ENCODE measurements at regions not wholly inside any gene's neighbourhood (a gene's known extent, or its start where the extent isn't known, plus 50 kb on each side); places are given as distances from the start of the nearest gene placed in this dataset.
"Not testable (repeated sequence)": the region's sequence is repeated elsewhere in the genome, so short reads cannot be mapped to it uniquely, and the experiment has no call there.

DNA sequence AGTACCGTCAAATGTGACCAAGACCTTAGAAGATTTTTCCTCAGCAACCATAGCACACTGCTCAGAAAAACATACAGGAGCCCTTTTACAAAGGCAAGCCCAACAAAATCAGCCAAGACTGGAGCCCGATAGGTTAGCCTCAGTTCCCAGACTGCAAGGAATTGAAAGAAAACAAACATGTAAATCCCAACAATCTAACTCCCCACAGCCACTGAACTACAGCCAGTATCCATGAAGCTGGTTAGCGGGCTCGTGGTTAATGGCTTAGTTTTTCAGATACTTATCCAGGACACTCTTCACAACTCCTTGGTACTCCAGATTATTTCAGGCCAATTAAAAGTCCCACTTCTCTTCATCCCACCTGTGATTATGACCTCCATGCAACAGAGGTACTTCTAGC lies 201.6 kb downstream of the IPMK start:
- DNase-seq = no peak

DNA sequence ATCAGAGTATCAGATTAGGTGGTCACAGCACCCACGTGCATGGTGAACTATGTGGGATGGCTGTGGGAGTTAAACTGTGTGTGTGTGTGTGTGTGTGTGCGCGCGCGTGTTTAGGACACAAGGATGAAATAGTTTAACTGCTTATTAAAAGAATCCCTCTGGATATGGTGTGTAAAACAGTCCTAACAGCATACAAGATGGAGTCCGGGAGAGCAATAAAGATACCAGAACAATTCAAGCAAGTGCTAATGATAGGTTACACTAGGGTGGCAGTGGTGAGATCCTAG lies 202.2 kb downstream of the IPMK start:
- DNase-seq = no peak

DNA sequence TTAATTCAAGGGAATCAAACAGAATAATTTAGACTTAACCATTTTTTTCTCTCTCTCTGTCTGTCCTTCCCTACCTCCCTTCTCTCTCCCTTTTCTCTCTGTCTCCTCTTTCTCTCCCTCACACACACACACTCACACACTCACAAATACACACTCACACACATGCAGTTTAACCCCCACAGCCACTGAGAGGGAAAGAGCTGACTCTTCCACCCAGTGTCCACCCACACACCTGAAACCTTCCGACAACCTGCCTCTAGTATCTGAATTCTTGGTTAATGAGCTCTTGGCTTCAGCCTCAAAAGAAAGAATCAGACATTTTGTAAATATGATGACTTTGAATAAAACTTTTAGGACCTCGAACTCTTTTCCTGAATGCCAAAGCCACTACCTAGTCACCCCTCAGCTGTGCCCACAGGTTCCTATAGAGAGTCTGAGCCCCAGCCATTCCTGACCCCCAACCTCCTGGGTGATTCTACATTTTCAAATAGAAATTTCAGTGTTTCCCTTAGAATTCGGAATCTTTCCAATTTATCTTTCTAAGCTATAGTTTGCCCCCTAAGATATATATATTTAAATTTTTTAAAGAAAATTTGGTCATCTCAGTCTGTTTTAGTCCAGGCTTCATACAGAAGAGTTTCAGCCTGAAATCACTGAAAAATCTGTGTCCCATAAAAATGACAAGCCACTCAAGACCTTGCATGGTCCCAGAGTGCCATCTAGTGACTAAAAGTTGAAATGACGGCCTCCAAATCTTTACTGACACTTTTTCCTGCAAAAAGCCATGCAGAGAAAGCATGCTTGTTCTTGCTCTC lies 202.8 kb downstream of the IPMK start:
- DNase-seq = no peak

DNA sequence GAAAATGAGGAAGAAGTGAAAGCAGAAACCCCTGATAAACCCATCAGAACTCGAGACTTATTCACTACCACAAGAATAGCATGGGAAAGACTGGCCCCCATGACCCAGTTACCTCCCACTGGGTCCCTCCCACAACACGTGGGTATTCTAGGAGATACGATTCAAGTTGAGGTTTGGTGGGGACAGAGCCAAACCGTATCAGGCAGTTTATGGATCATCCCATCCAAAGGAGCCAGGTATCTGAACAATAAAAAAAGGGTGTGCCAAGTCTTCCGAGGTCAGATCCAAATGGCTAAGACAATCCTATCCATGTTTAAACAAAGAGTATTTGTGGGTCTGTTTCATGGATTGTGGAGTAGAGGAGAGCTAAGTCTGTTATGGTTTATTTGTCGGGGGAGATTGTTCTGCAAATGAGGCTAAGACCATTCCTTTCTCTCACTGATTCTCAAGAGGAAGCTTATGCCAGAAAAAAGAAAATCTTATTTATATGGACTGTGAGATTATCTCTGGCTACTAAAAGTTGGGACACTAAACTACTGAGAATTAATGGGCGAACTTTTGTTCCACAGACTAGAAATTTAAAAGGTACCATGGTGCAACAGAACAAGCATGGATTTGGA lies 203.7 kb downstream of the IPMK start:
- no peak for DNase-seq

DNA sequence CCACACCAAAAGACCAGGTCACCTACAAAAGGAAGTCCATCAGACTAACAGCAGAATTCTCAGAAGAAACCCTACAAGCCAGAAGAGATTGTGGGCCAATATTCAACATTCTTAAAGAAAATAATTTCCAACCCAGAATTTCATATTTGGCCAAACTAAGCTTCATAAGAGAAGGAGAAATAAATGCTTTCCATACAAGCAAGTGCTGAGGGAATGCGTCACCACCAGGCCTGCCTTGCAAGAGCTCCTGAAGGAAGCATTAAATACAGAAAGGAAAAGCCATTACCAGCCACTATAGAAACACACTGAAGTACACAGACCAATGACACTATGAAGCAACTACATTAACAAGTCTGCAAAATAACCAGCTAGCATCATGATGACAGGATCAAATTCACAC lies 209.0 kb downstream of the IPMK start:
- DNase-seq = not testable (repeated sequence)

DNA sequence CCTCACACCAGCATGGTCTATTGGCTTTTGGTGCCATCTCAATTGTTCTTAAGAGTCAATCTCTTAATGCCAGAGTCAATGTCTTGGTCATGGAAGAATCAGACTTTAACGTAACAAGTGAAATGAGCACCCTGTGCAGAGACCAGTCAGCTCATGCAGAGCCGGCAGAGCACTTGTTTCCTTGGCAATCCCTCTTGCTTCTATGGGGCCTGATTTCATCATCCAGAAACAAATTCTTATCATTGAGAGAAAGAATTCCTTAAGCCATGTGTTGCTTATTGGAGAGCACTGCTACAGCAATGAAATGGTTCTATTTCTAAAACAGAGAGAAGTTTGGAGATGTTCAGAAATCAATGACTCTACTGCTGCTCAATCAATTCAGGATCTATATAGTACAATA lies 212.8 kb downstream of the IPMK start:
- DNase-seq = no peak

DNA sequence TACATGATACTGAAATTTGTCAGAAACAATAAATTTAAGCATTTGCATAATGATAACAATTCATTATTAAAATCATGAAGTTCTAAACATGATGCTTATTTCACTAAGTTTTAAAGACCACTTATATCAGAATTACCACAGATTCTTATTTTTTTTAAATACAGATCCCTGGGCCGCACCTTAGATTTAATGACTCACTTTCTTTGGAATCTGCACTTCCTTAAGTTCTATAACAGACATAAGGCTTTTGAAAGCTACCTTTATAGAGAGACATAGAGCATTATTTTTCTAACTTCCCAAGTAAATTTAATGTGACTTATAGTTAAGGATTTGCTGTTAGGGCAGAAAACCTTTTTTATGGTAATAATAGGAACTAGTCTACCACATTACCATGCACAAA lies 214.9 kb downstream of the IPMK start:
- no peak for DNase-seq

DNA sequence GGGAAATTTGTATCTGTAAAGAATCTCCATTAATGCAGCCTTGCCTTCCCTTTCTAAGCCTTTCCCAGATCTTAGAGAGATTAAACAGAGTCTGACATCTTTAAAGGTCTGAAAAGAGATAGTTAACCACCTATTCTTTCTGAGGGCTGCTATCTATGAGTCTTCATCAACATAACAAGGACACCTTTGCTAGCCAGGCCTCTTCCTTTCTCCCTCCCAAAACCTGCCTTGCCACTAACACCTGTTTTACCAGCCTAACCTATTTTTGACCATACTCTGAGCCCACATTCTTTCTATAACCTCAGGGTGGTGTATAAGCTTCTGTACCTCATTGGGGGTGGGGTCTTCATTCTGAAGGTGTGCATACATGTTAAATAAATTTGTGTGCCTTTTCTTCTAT lies 217.1 kb downstream of the IPMK start:
- DNase-seq = no peak

DNA sequence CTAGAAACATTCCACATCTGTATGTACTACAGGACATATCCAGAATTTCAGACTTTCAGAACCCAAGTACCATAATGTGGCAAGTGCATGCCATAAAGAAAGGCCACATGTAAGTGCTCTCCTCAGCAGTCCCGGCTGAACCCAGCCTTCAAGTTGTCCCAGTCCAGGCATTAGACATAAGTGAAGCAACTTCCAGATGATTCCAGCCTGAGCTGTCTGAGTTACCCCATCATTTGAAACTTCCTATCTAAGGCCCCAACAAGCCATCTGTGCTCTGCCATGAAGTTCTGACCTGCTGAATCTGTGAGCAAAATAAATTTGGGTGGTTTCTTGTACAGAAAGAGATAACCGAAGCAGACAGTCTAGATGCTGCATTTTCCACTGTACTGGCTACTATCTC lies 218.8 kb downstream of the IPMK start:
- no peak for DNase-seq

DNA sequence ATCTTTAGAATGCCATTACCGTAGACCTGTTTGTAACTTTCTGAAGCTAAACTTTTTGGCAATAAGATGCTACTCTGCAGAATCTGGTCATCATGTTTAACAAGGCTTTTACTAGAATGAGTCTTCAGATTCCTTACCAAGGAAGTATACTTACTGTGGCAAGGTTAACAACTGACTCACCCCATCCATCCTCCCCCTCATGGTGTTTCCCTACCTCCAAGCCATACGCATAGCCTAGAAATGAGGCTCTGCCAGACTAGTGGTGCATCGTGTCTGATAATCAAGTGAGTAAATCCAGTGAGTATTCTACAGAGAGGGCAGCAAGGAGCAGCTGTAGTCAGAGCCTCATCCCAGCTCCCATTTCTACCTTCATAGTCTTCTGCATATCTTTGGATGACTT lies 223.6 kb downstream of the IPMK start:
- DNase-seq = no peak

DNA sequence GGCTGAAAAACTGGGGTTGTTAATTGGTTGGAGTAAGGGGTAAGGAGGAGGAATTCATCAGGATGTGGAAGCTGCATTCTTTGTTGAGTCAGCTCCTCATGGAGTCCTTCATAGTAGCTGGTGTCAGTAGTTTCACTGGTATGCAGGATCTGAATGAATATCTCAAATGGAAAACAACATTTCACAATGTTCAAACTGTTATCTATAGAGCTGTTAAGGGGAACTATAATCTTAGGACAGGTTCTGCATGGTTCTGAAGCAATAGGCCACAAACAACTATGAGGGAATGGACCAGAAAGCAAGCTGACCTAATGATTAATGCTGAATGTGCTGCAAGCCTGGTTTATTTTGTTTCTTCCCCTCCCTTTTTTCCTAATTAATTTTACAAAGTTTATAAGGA lies 225.8 kb downstream of the IPMK start:
- no peak for DNase-seq

DNA sequence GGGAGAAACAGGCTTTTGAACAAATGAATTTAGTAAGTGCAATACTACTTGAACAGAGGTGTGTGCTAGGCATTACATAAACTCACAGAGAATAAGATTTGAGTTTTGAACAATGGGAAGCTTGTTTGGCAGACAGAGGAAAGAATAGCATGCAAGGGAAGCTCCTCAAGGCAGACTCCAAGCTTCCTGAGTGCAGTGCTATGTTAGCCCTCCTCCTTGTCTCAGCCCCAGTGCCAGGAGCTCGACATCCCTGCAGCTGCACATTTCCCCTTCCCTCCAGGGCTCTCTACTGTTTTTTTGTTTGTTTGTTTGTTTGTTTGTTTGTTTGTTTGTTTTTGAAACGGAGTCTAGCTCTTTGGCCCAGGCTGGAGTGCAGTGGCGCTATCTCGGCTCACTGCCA lies 237.5 kb downstream of the IPMK start:
- no peak for DNase-seq

DNA sequence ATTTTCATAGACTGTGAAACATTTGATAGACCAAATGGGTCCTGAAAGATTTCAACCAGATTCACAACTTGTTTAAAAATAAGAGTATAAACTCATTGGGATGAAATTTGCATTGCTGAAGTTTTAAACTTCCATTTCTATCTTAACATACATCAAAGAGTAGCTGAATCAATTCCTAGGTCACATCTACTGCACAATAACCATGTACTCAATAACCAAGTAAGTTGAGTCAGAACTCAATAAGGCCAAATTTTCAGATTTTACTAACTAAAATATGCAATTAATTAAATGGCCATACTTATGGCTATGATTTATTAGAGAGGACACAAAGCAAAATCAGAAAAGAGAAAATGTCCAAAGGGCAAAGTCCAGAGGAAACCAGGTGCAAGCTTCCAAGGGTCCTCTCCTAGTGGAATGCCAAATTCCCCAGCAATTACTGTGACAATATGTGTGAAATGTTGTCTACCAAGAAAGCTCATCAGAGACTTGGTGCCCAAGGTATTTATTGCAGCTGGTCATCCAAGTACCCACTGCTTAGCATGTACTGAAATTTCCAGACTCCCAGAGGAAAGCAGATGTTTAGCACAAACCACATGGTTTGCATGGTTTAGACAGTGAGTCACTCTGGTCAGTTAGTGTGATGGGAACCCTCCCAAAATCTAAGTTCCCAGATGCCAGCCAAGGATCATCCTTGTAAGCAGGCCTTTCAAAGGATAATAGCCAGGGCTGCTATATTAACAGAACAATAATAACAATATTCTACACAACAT lies 238.9 kb downstream of the IPMK start:
- DNase-seq = no peak

DNA sequence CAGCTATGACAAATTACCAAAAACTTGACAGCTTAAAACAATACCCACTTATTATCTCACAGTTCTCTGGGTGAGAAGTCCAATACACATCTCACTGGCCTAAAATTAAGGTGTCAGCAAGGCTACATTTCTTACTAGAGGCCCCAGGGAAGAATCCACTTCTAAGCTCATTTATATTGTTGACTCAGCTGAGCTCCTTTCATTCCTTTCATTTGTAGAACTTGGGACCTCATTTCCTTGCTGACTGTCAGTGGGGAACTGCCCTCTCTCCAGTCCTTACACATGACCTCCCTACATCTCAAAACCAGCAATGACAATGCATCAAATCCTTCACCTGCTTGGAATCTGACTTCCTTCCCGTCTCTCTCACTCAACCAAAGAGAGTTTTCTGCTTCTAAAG lies 240.3 kb downstream of the IPMK start:
- DNase-seq = no peak

DNA sequence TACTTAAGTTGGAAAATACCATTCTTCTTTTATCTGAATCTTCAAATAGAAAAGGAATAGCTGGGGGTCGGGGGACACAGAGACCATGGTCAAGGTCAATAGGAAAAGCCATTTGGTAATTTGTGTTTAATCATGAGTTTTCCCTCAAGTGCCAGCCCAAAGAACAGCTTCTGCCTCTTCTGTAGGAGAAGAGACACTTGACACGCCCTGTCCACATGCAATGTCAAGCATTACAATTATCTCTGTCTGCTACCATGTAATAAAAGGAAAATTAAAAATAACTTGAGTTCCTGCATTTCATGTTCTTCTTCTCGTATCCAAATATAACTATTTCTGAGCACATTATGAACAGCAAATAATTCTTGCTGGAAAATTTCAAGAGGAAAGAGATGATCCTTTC lies 241.7 kb downstream of the IPMK start:
- no peak for DNase-seq

DNA sequence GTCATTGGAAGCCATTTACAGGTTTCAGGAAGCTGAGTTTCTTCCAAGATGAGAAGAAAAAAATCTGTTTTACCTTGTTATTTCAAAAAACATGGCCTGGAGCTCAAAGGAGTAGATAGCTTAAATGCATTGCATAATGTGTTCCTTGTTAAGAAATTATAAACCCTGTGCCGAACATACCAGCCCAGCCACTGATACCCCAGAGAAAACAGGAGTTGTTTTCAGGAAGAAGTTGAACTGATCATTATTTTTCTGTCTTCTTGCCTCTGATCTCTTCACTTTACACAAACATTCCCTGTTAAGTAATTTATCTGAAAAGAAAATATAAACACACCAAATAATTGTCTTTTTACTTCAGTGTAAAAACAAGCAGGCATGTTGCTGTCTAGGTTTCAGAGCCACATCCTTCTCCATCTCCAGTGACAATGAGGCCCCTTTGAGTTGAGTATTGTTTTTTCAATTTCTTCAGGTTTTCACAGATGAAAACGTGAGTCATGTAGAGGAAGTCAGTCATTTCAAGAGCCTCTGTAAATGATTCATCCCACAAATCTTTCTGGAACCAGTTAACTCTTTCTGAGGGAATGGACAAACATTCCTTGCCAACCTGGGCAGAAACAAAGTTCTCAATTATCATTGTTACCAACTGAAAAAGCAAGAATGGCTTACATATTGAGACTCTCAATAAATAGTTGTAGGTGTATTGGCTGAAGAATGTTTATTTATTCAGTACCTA lies 244.2 kb downstream of the IPMK start:
- DNase-seq = no peak

DNA sequence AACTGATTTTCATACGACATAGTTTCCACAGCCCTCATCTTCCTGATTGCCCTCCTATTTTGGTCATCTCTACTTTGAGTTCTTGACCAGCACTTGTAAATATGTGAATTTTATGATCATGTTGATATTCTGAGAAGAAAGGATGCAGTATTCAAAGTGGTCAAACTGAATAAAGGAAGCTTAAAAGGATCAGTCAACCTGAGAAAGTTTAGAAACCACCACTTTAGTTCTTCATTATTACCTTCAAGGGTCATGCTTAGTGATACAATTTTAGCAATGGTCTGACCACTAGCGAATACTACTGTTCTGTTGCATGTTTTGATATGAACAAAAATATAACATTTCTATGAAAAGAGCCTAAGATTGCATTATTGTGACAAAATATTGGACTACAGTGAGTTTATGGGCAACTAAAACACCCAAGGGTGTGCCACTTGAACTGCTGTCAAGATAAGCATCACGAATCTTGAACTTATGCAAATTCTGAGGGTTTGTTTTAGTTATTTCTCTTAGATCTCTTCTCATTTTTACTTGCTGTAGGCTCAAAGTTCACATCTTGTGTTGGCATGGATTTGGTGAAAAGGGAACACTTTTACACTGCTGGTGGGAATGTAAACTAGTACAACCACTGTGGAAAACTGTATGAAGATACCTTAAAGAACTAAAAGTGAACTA lies 247.7 kb downstream of the IPMK start:
- DNase-seq = no peak

DNA sequence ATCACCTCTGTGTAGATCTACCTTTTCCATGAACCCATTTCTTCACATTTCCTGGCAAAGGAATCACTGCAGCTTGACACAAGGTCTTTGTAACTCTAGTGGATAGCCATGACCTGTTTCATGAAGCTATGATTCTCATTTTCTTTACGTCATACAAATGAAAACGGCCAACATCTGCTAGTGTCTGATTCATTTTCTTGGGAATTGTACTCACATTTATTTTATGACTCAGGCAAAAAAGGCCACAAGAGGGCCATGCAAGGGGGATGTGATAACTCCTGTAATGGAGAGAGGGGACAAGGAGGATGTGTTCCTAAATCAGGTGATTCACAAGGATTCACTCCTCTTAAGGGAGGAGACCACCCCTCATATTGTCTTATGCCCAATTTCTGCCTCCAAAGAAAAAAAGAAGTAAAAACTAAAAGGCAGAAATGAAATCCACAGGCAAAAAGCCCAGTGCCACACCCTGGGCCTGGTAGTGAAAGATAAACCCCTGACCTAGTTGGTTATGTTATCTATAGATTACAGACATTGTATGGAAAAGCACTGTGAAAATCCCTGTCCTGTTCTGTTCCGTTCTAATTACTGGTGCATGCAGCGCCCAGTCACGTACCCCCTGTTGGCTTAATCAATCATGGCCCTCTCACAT lies 249.9 kb downstream of the IPMK start:
- no peak for DNase-seq

DNA sequence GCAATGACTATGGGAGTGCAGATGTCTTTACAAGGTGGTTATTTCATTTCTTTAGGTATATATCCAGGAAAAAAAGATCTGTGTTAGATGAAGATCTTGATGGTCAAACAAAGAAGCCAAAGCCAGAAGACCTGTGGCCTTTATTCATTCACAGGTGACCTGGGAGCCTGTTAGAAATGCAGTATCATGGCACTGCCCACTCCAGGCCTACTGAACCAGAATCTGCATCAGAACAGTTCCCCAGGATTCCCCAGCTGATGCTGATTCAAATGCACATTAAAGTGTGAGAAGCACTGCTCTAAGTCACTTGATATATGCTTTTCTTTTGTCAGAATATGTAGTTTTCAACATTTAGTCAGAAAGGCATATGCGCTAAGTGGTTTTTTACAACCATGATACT lies 251.1 kb downstream of the IPMK start:
- DNase-seq = no peak

DNA sequence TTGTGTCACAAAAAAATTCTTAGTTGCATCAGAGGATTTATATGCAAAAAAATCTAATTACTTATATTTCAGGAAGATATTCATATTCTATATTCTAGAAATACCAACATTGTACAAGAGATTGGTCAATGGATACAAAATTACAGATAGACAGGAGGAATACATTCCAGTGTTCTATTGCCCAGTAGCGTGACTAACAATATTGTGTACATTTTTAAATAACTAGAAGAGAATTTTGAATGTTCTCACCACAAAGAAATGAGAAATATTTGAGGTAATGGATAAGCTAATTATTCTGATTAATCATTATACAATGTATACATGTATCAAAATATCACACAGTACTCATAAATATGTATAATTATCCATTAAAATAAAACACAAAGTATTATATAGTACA lies 253.3 kb downstream of the IPMK start:
- DNase-seq = no peak

DNA sequence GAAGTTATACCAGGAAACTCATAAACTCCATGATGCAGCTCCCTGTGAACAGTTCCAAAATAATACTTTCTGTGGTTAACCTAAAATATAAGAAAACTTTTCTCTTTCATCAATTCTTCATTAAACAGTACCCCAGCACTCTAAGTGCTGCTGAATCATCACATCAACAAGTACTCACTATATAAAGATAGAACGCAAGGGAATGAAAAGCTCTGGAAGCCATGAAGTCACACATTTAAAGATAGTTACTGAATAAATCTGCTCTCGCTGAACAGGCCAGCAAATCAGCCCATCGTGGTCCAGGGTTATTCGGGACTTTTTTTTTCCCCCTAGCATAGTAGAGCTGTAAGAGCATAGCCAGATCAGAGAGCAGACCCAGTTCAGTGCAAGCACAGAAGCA lies 254.3 kb downstream of the IPMK start:
- no peak for DNase-seq

DNA sequence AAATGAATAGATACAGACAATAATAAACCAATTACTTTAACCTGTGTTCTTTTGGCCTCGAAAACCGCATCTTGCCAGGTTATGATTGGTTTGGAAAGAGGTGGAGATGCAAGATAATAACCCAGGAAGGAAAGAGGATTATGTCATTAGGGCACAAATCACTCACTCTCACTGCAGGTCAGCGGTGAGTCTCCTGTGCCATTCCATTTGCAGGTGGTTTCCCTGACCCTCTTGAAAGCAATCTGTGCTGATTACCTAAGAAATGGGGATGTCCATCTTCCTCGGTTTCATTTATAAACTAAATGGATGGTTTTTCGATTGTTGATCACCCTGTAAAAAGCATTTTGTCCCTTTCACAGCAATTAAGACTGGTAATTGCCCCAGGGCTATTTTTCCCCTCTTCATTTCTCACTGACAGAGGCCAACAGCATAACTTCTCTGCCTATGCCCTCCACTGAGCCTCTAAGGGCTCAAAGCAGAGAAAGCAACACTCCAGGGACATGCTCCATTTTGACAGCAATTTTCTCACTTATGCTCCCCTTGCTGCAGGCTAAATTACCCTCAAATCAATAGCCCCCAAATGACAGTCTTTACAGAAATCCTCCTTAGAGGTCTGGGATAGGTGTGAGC lies 257.5 kb downstream of the IPMK start:
- DNase-seq = no peak

Data from DMS79 treated with DMSO at 0.1 percent for 48 hours (cell line).